Panc1 (cell line): ENCODE measurements at regions not wholly inside any gene's neighbourhood (a gene's known extent, or its start where the extent isn't known, plus 50 kb on each side); places are given as distances from the start of the nearest gene placed in this dataset.

ENCODE experiments used
- ATAC-seq: fragments of 200-7000 bp; cut with Tn5 transposase; 2 replicates; pipeline ENCODE4 v1.9.1; 2020; ENCODE audit warnings: mild to moderate bottlenecking, moderate library complexity
- BruUV-seq: library from RNA; stranded (reverse); fragments of 400-500 nt; replicated peaks from 2 replicates; lab custom pipeline; 2021; lab: Mats Ljungman, UMichigan
- CTCF ChIA-PET: fragments of 300-600 bp; sonication (Branson Sonifier 250); formaldehyde crosslinking; loops from one replicate; lab custom pipeline; 2022; ENCODE audit warnings: antibody characterized with exemption; lab: Charles Lee
- POLR2A ChIA-PET: fragments of 300-600 bp; sonication (Branson Sonifier 250); formaldehyde crosslinking; loops from one replicate; lab custom pipeline; 2022; ENCODE audit warnings: antibody characterized with exemption; lab: Charles Lee
- DNase-seq: peaks from one replicate; pipeline ENCODE4 v3.0.0-alpha.2; 2010; ENCODE audit warnings: low read depth, low spot score
- H3K27ac ChIP-seq: 2 replicates; pipeline ENCODE4 v1.5.1; 2011; ENCODE audit warnings: mild to moderate bottlenecking, low read length, inconsistent platforms
- H3K27me3 ChIP-seq: fragments of 200-500 bp; sonication (Bioruptor generic); 2 replicates; pipeline ENCODE4 v1.6.0; 2014; ENCODE audit warnings: low read length, inconsistent platforms; ENCODE audit not compliant: control insufficient read depth, insufficient read depth
- H3K36me3 ChIP-seq: fragments of 200-500 bp; sonication (Bioruptor generic); 2 replicates; pipeline ENCODE4 v1.5.1; 2014; ENCODE audit warnings: inconsistent platforms, mild to moderate bottlenecking, low read length, moderate library complexity; ENCODE audit not compliant: control insufficient read depth, insufficient read depth
- H3K4me1 ChIP-seq: 2 replicates; pipeline ENCODE4 v1.5.1; 2011; ENCODE audit warnings: inconsistent platforms, mild to moderate bottlenecking, low read length, moderate library complexity; ENCODE audit not compliant: control insufficient read depth, insufficient read depth
- H3K4me3 ChIP-seq, 2 experiments: 2 replicates each; pipeline ENCODE4 v1.5.1; 2011 to 2012; ENCODE audit warnings: low read depth in 2 of 2, low read length in 2 of 2, mild to moderate bottlenecking in 2 of 2, inconsistent platforms in 1 of 2, moderate library complexity in 1 of 2
- H3K9me3 ChIP-seq: fragments of 200-500 bp; sonication (Bioruptor generic); 2 replicates; pipeline ENCODE4 v1.5.1; 2014; ENCODE audit warnings: low read depth, mild to moderate bottlenecking, inconsistent platforms, low read length, moderate library complexity; ENCODE audit not compliant: control insufficient read depth, insufficient read depth
- CTCF ChIP-seq: fragments of 450-650 bp; IDR thresholded peaks from 2 replicates; pipeline ENCODE4 v1.5.1; 2017; ENCODE audit warnings: mild to moderate bottlenecking
- POLR2AphosphoS5 ChIP-seq: IDR thresholded peaks from 2 replicates; pipeline ENCODE4 v1.6.1; 2012; ENCODE audit warnings: mild to moderate bottlenecking, low read depth, low read length, moderate library complexity
- REST ChIP-seq, 2 experiments: IDR thresholded peaks; 2 replicates each; pipeline ENCODE4 v1.6.1; 2011 to 2012; ENCODE audit warnings: low read depth in 2 of 2, control low read depth in 1 of 2, low read length in 1 of 2, mild to moderate bottlenecking in 1 of 2, moderate library complexity in 1 of 2; ENCODE audit not compliant: insufficient read depth in 1 of 2
- SIN3A ChIP-seq: IDR thresholded peaks from 2 replicates; pipeline ENCODE4 v1.6.1; 2012; ENCODE audit warnings: low read depth, mild to moderate bottlenecking, low read length, moderate library complexity, borderline replicate concordance; ENCODE audit not compliant: insufficient read depth
- TCF7L2 ChIP-seq: IDR thresholded peaks from 2 replicates; pipeline ENCODE4 v1.6.1; 2011; ENCODE audit warnings: mild to moderate bottlenecking, low read depth, low read length, inconsistent platforms
- in situ Hi-C: cut with HindIII; loops from 2 replicates; pipeline ENCODE4 v1.10.0; 2016; ENCODE audit warnings: low sequenced_read_pairs, low pct_unique_long_range_greater_than_20kb
- intact Hi-C: fragments of 100-400 bp; cut with micrococcal nuclease; formaldehyde crosslinking; loops from one replicate; pipeline ENCODE4 v1.10.0; 2022; ENCODE audit not compliant: unreplicated experiment

GRCh38 chr3:66717806-66718205 is 217.0 kb upstream of the LRIG1 start:
- no peak overlapping the region for H3K27ac ChIP-seq
- no peaks in the 10 kb centered on the region for H3K9me3 ChIP-seq
- CTCF ChIA-PET = no interaction called here
- H3K4me3 ChIP-seq = no peak overlapping the region
- no peaks in the 10 kb centered on the region for H3K27me3 ChIP-seq
- ATAC-seq = no peak
- BruUV-seq = no TSS peak
- TF ChIP-seq SIN3A (no peak), REST (IDR thresholded peaks at IDR 0.05; ENCODE audit: insufficient read depth in 1 of 2, low read depth in 2 of 2, low read length in 1 of 2) (no peak), POLR2AphosphoS5 (no peak), CTCF (no peak), TCF7L2 (no peak)
- H3K36me3 ChIP-seq = no peaks in the 10 kb centered on the region
- intact Hi-C loops (no loop called here), in situ Hi-C loops (no loop called here)
- no peaks in the 10 kb centered on the region for H3K4me1 ChIP-seq
- POLR2A ChIA-PET = no interaction called here
- no peak for DNase-seq

DNA sequence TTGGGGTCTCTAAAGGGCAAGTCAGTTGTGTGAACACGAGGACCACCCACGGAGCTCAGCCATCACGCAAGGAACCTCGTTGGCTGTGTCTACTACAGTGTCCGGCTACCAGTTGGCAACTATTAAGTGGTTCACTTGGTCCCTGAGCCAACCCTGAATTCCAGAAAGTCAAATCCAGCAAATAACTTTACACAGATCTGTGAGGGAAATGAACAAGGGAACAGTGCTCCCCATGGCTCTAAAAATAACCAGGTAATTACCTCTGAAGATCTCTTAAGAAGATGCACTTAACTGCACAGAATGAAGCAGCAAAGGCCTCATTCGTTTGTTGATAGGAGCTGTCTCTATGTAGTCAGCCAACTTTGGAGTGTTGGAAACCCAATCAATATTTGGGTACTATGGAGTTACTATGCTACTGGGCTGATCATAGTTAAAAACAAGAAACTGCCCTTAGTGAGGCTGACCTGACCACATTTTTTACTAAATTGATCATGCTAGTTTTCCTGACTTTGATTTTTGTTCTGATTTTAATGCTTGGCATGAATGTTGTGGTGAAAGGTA is 219.1 kb upstream of the LRIG1 start:
- ChIA-PET CTCF (no interaction called here), POLR2A (no interaction called here)
- Histone ChIP-seq H3K4me1 (no peaks in the 10 kb centered on the region), H3K4me3 (no peak overlapping the region), H3K9me3 (no peaks in the 10 kb centered on the region), H3K36me3 (no peaks in the 10 kb centered on the region), H3K27ac (no peak overlapping the region), H3K27me3 (no peaks in the 10 kb centered on the region)
- in situ Hi-C loops (no loop called here), intact Hi-C loops (no loop called here)
- DNase-seq (no peak), ATAC-seq (no peak)
- BruUV-seq = no TSS peak
- TF ChIP-seq TCF7L2 = no peak
- no peak for TF ChIP-seq REST (IDR thresholded peaks at IDR 0.05; ENCODE audit: insufficient read depth in 1 of 2, low read depth in 2 of 2, low read length in 1 of 2)
- no peak for TF ChIP-seq CTCF
- no peak for TF ChIP-seq SIN3A
- no peak for TF ChIP-seq POLR2AphosphoS5
